K562 (cell line): ENCODE measurements at regions not wholly inside any gene's neighbourhood (a gene's known extent, or its start where the extent isn't known, plus 50 kb on each side); places are given as distances from the start of the nearest gene placed in this dataset.

ENCODE experiments used
- ATAC-seq: fragments of 200-7000 bp; cut with Tn5 transposase; 3 replicates; pipeline ENCODE4 v1.9.1; 2020; ENCODE audit warnings: moderate library complexity
- BruUV-seq: library from RNA; stranded (reverse); fragments of 400-500 nt; replicated peaks from 2 replicates; lab custom pipeline; 2021; lab: Mats Ljungman, UMichigan
- CTCF ChIA-PET: fragments of 300-600 bp; formaldehyde crosslinking; extraction: SDS; loops from one replicate; lab custom pipeline; 2021; ENCODE audit warnings: low intra/inter-chr PET ratio; lab: Yijun Ruan, JAX
- POLR2A ChIA-PET: fragments of 300-600, 350-650 bp; sonication (Branson Sonifier 250); formaldehyde crosslinking; extraction: SDS; loops from one replicate; lab custom pipeline; 2021; ENCODE audit warnings: antibody characterized with exemption, inconsistent platforms; lab: Yijun Ruan, JAX
- DNase-seq, 4 experiments: peaks; one replicate each; pipeline versions ENCODE4 v3.0.0 to v3.0.0-alpha.2; 2011 to 2018; ENCODE audit warnings: low spot score in 3 of 4, mixed read lengths in 3 of 4; ENCODE audit errors: extremely low read depth in 1 of 4
- FAIRE-seq: peaks from 2 replicates; lab custom pipeline; 2011; peaks lifted over from hg19 to GRCh38; lab: Jason Lieb, UNC
- H2AFZ ChIP-seq: 2 replicates; pipeline ENCODE4 v1.6.0; 2011; ENCODE audit warnings: low read depth, low read length, control low read depth, inconsistent platforms
- H3K27ac ChIP-seq: fragments of 200-600 bp; 3 replicates; pipeline ENCODE4 v1.8.0; 2011; ENCODE audit warnings: low read depth, mild to moderate bottlenecking, control low read depth, inconsistent platforms, low read length, moderate library complexity, mixed read lengths; ENCODE audit errors: extremely low read depth
- H3K27me3 ChIP-seq, 2 experiments: fragments of 300-600 bp in 1 of 2; 2 replicates in 1 of 2; 3 replicates in 1 of 2; pipeline versions ENCODE4 v1.6.0 to v1.8.0; 2011; ENCODE audit warnings: inconsistent platforms in 2 of 2, low read length in 2 of 2, mild to moderate bottlenecking in 1 of 2, mixed read lengths in 1 of 2, moderate library complexity in 1 of 2; ENCODE audit not compliant: control insufficient read depth in 2 of 2, insufficient read depth in 2 of 2
- H3K36me3 ChIP-seq: fragments of 300-600 bp; 3 replicates; pipeline ENCODE4 v1.8.0; 2011; ENCODE audit warnings: mild to moderate bottlenecking, low read length, inconsistent platforms; ENCODE audit not compliant: control insufficient read depth, insufficient read depth
- H3K4me1 ChIP-seq, 2 experiments: fragments of 200-600 bp in 1 of 2; replicated peaks in 1 of 2; 2 replicates in 1 of 2; 3 replicates in 1 of 2; pipeline versions ENCODE4 v1.5.1 to v1.8.0; 2011; ENCODE audit warnings: inconsistent platforms in 2 of 2, low read length in 2 of 2, mild to moderate bottlenecking in 1 of 2, mixed read lengths in 1 of 2, moderate library complexity in 1 of 2; ENCODE audit not compliant: control insufficient read depth in 2 of 2, insufficient read depth in 2 of 2
- H3K4me2 ChIP-seq: 2 replicates; pipeline ENCODE4 v1.6.1; 2011; ENCODE audit warnings: low read length, control low read depth, inconsistent platforms, mixed read lengths; ENCODE audit not compliant: insufficient read depth
- H3K4me3 ChIP-seq: fragments of 200-600 bp; sonication (generic), shearing (Covaris generic); 2 replicates; pipeline ENCODE4 v1.5.1; 2016; ENCODE audit warnings: control low read depth, inconsistent platforms
- H3K79me2 ChIP-seq: fragments of 200-600 bp; 3 replicates; pipeline ENCODE4 v1.8.0; 2011; ENCODE audit warnings: low read length, inconsistent platforms; ENCODE audit not compliant: control insufficient read depth, insufficient read depth
- H3K9ac ChIP-seq, 2 experiments: 2 replicates each; pipeline versions ENCODE4 v1.6.0 to v1.6.1; 2011; ENCODE audit warnings: low read depth in 2 of 2, low read length in 2 of 2, control low read depth in 1 of 2, inconsistent platforms in 1 of 2, mild to moderate bottlenecking in 1 of 2, mixed read lengths in 1 of 2; ENCODE audit not compliant: insufficient read depth in 1 of 2
- H3K9me1 ChIP-seq: one replicate; pipeline ENCODE4 v1.6.0; 2011; ENCODE audit warnings: inconsistent platforms, mild to moderate bottlenecking, low read length, moderate library complexity; ENCODE audit not compliant: control insufficient read depth, insufficient read depth
- H3K9me3 ChIP-seq: replicated peaks from 2 replicates; pipeline ENCODE4 v1.5.1; 2011; ENCODE audit warnings: low read depth, low read length, inconsistent platforms; ENCODE audit not compliant: control insufficient read depth, insufficient read depth
- H4K20me1 ChIP-seq: replicated peaks from 2 replicates; pipeline ENCODE4 v1.6.1; 2011; ENCODE audit warnings: low read length, inconsistent platforms, mixed read lengths; ENCODE audit not compliant: control insufficient read depth, insufficient read depth
- ATF3 ChIP-seq, 2 experiments: fragments of 450-650 bp in 1 of 2; sonication (generic) in 1 of 2; formaldehyde crosslinking in 1 of 2; IDR thresholded peaks in 1 of 2; conservative IDR thresholded peaks in 1 of 2; 2 replicates each; pipeline versions ENCODE4 v1.6.1 to v1.8.1; 2016 to 2023; ENCODE audit warnings: mild to moderate bottlenecking in 2 of 2, moderate library complexity in 2 of 2, inconsistent platforms in 1 of 2, missing genetic modification reagents in 1 of 2
- CBX8 ChIP-seq: fragments of 200-600 bp; sonication (generic); IDR thresholded peaks from 2 replicates; pipeline ENCODE4 v1.6.1; 2012; ENCODE audit warnings: borderline replicate concordance, mixed run types, low read depth, mild to moderate bottlenecking, moderate library complexity, mixed read lengths, low read length, control low read depth, inconsistent platforms; ENCODE audit not compliant: poor library complexity, severe bottlenecking; ENCODE audit errors: extremely low read depth
- DPF2 ChIP-seq: fragments of 450-650 bp; IDR thresholded peaks from 2 replicates; pipeline ENCODE4 v1.6.1; 2016
- E2F5 ChIP-seq: sonication (generic); formaldehyde crosslinking; IDR thresholded peaks from 2 replicates; pipeline ENCODE4 v1.8.0; 2022; ENCODE audit warnings: mild to moderate bottlenecking, missing genetic modification reagents
- ETV5 ChIP-seq: sonication (generic); formaldehyde crosslinking; IDR thresholded peaks from 2 replicates; pipeline ENCODE4 v1.4.0; 2020; ENCODE audit warnings: low read depth, mild to moderate bottlenecking, missing genetic modification reagents
- FOXA3 ChIP-seq, 2 experiments: fragments of 450-650 bp in 1 of 2; sonication (generic) in 1 of 2; formaldehyde crosslinking; IDR thresholded peaks in 1 of 2; conservative IDR thresholded peaks in 1 of 2; 2 replicates each; pipeline versions ENCODE4 v1.4.0 to v1.8.0; 2020 to 2022; ENCODE audit warnings: mild to moderate bottlenecking in 2 of 2, missing genetic modification reagents in 1 of 2
- KLF16 ChIP-seq: IDR thresholded peaks from 2 replicates; pipeline ENCODE4 v1.6.1; 2016; ENCODE audit warnings: antibody characterized with exemption
- LARP7 ChIP-seq: fragments of 450-650 bp; IDR thresholded peaks from 2 replicates; pipeline ENCODE4 v1.6.1; 2016
- LCOR ChIP-seq: sonication (generic); formaldehyde crosslinking; IDR thresholded peaks from 2 replicates; pipeline ENCODE4 v1.8.0; 2022; ENCODE audit warnings: mild to moderate bottlenecking, missing genetic modification reagents
- NFRKB ChIP-seq: fragments of 450-650 bp; IDR thresholded peaks from 2 replicates; pipeline ENCODE4 v1.6.1; 2016; ENCODE audit warnings: low read depth
- RUNX1 ChIP-seq: sonication (generic); IDR thresholded peaks from 2 replicates; pipeline ENCODE4 v1.6.1; 2016; ENCODE audit warnings: antibody characterized with exemption, low read depth
- ZKSCAN1 ChIP-seq: fragments of 150-350 bp; IDR thresholded peaks from 2 replicates; pipeline ENCODE4 v1.6.1; 2016; ENCODE audit warnings: low read depth, low read length
- ZNF277 ChIP-seq: fragments of 250-450 bp; sonication (Bioruptor Pico); IDR thresholded peaks from 2 replicates; pipeline ENCODE4 v1.8.0; 2022; ENCODE audit warnings: inconsistent platforms, mild to moderate bottlenecking, moderate library complexity, borderline replicate concordance
- ZNF583 ChIP-seq: fragments of 250-450 bp; sonication (Bioruptor Pico); IDR thresholded peaks from 2 replicates; pipeline ENCODE4 v1.4.0; 2020
- ZNF592 ChIP-seq: fragments of 450-650 bp; IDR thresholded peaks from 2 replicates; pipeline ENCODE4 v1.6.1; 2017; ENCODE audit warnings: antibody characterized with exemption, mild to moderate bottlenecking
- ZNF699 ChIP-seq: fragments of 250-450 bp; sonication (Bioruptor Pico); IDR thresholded peaks from 2 replicates; pipeline ENCODE4 v1.8.0; 2021; ENCODE audit warnings: mild to moderate bottlenecking, moderate library complexity; ENCODE audit not compliant: insufficient replicate concordance
- ZNF785 ChIP-seq: fragments of 250-450 bp; sonication (Bioruptor Pico); IDR thresholded peaks from 2 replicates; pipeline ENCODE4 v1.4.0; 2020; ENCODE audit warnings: mild to moderate bottlenecking
- WGBS: fragments of 100-300 bp; shearing (Covaris generic); methylation state at CpG from one replicate; pipeline ENCODE4 v1.1.6; 2016; ENCODE audit warnings: low coverage, mixed read lengths; ENCODE audit not compliant: insufficient coverage; ENCODE audit errors: missing lambda C conversion rate; 5-methylcytosine and 5-hydroxymethylcytosine counted together
- in situ Hi-C: fragments of 300-500 bp; cut with MboI; formaldehyde crosslinking; loops from 4 replicates; pipeline ENCODE4 v1.15.0; 2018; ENCODE audit warnings: inconsistent platforms, mixed read lengths
- intact Hi-C: fragments of 100-400 bp; cut with micrococcal nuclease; formaldehyde crosslinking; loops from 2 replicates; pipeline ENCODE4 v1.14.2; 2022

GRCh38 chr1:5464366-5464765, 527.9 kb downstream of the NPHP4 start:
- no peak overlapping the region for H3K27ac ChIP-seq
- WGBS, result 0% methylated on average over 11 of the region's 11 CpGs
- H3K27me3 ChIP-seq, result peaks cover 0 to 12% of the 10 kb centered on the region in 2 experiments; a peak in 1 of 5 replicates
- no peaks in the 10 kb centered on the region for H3K9me1 ChIP-seq
- ATAC-seq (no peak), FAIRE-seq (no peak), DNase-seq (no peak)
- in situ Hi-C loops (no loop called here), intact Hi-C loops (no loop called here)
- H3K4me1 ChIP-seq, result no peaks in the 10 kb centered on the region
- H3K9ac ChIP-seq, result no peak overlapping the region
- ChIA-PET CTCF (no interaction called here), POLR2A (interaction anchor here (0.6 to 0.9 kb wide), 2 partner anchors 10 to 1750 kb away, joined by 3 read pairs; no protein-coding TSS in a partner anchor)
- no peaks in the 10 kb centered on the region; the same call in 1 of the 2 replicates for H4K20me1 ChIP-seq
- no peak overlapping the region for H2AFZ ChIP-seq
- no peaks in the 10 kb centered on the region for H3K36me3 ChIP-seq
- H3K9me3 ChIP-seq, result no peaks in the 10 kb centered on the region
- no peaks in the 10 kb centered on the region for H3K79me2 ChIP-seq
- BruUV-seq, result no TSS peak
- H3K4me3 ChIP-seq, result no peak overlapping the region
- no peak overlapping the region for H3K4me2 ChIP-seq
- TF ChIP-seq NFRKB (no peak), ETV5 (no peak), ZKSCAN1 (no peak), ATF3 (IDR thresholded peaks at IDR 0.05) (no peak), ATF3 (CRISPR knock-in tag; conservative IDR thresholded peaks at IDR 0.05) (no peak), ZNF583 (no peak), ZNF785 (CRISPR knock-in tag) (no peak), FOXA3 (CRISPR knock-in tag; conservative IDR thresholded peaks at IDR 0.05 in 1 of 2, IDR thresholded peaks at IDR 0.05 in 1 of 2) (no peak), ZNF277 (no peak), DPF2 (no peak), ZNF592 (no peak), E2F5 (CRISPR knock-in tag) (no peak), RUNX1 (no peak), ZNF699 (CRISPR knock-in tag) (no peak), CBX8 (no peak), LARP7 (no peak), LCOR (no peak), KLF16 (no peak)
